ENCODE measurements at regions not wholly inside any gene's neighbourhood (a gene's known extent, or its start where the extent isn't known, plus 50 kb on each side); places are given as distances from the start of the nearest gene placed in this dataset.
"Not testable (repeated sequence)": the region's sequence is repeated elsewhere in the genome, so short reads cannot be mapped to it uniquely, and the experiment has no call there.

- no peak for DNase-seq (ENCODE audit: low spot score)
Observed at GRCh38 chr6:100322886-100323285, 141.8 kb downstream of the SIM1 start.

GRCh38 chr6:100320686-100321085 is 144.0 kb downstream of the SIM1 start:
- DNase-seq (ENCODE audit: low spot score) = no peak

GRCh38 chr6:100317031-100317430 is 147.7 kb downstream of the SIM1 start:
- DNase-seq (ENCODE audit: low spot score) = no peak

GRCh38 chr6:100314186-100314585 is 150.5 kb downstream of the SIM1 start:
- DNase-seq (ENCODE audit: low spot score) = no peak

GRCh38 chr6:100311707-100312251 is 152.9 kb downstream of the SIM1 start:
- DNase-seq (ENCODE audit: low spot score) = no peak

GRCh38 chr6:100309174-100309573 is 155.5 kb downstream of the SIM1 start:
- no peak for DNase-seq (ENCODE audit: low spot score)

GRCh38 chr6:100307561-100307960 is 157.2 kb downstream of the SIM1 start:
- no peak for DNase-seq (ENCODE audit: low spot score)

- DNase-seq (ENCODE audit: low spot score) = no peak
Observed at GRCh38 chr6:100305209-100305869, 159.4 kb downstream of the SIM1 start.

- DNase-seq (ENCODE audit: low spot score) = no peak
Observed at GRCh38 chr6:100304575-100304974, 160.1 kb downstream of the SIM1 start.

- no peak for DNase-seq (ENCODE audit: low spot score)
Observed at GRCh38 chr6:100301731-100302130, 163.0 kb downstream of the SIM1 start.

- no peak for DNase-seq (ENCODE audit: low spot score)
Observed at GRCh38 chr6:100300221-100300736, 164.4 kb downstream of the SIM1 start.

GRCh38 chr6:100296810-100297544 is 167.7 kb downstream of the SIM1 start:
- DNase-seq (ENCODE audit: low spot score) = no peak

- DNase-seq (ENCODE audit: low spot score) = not testable (repeated sequence)
Observed at GRCh38 chr6:100295172-100295571, 169.5 kb downstream of the SIM1 start.

- no peak for DNase-seq (ENCODE audit: low spot score)
Observed at GRCh38 chr6:100289285-100289684, 175.4 kb downstream of the SIM1 start.

GRCh38 chr6:100288311-100288710 is 176.4 kb downstream of the SIM1 start:
- no peak for DNase-seq (ENCODE audit: low spot score)

- no peak for DNase-seq (ENCODE audit: low spot score)
Observed at GRCh38 chr6:100283285-100283684, 181.4 kb downstream of the SIM1 start.

- no peak for DNase-seq (ENCODE audit: low spot score)
Observed at GRCh38 chr6:100281471-100281901, 183.2 kb downstream of the SIM1 start.

- DNase-seq (ENCODE audit: low spot score) = no peak
Observed at GRCh38 chr6:100276311-100277057, 188.2 kb downstream of the SIM1 start.

GRCh38 chr6:100274147-100274546 is 190.6 kb downstream of the SIM1 start:
- DNase-seq (ENCODE audit: low spot score) = no peak

GRCh38 chr6:100271625-100272024 is 193.1 kb downstream of the SIM1 start:
- DNase-seq (ENCODE audit: low spot score) = no peak

- DNase-seq (ENCODE audit: low spot score) = no peak
Observed at GRCh38 chr6:100271202-100271601, 193.5 kb downstream of the SIM1 start.

- DNase-seq (ENCODE audit: low spot score) = no peak
Observed at GRCh38 chr6:100269189-100269588, 195.5 kb downstream of the SIM1 start.
